Gastrocnemius medialis (tissue), 4 donors: ENCODE measurements at regions not wholly inside any gene's neighbourhood (a gene's known extent, or its start where the extent isn't known, plus 50 kb on each side); places are given as distances from the start of the nearest gene placed in this dataset.

Experiments used
- ATAC-seq, 2 donors: fragments of 150-250 bp; one replicate each; pipeline ENCODE4 v1.9.1; 2016
- DNase-seq, 2 donors: peaks; one replicate each; pipeline ENCODE4 v3.0.0-alpha.2; 2019
- H3K27ac ChIP-seq, 4 donors: fragments of 200-600 bp; sonication (generic); 1 replicate in 1 of 4; 2 replicates in 3 of 4; pipeline ENCODE4 v1.5.1; 2016 to 2018; ENCODE audit warnings: mild to moderate bottlenecking in 2 of 4, moderate library complexity in 1 of 4
- H3K27me3 ChIP-seq, 3 donors: fragments of 200-600 bp; sonication (generic) in 2 of 3; 1 replicate in 1 of 3; 2 replicates in 2 of 3; pipeline versions ENCODE4 v1.5.1 to v1.6.0; 2016 to 2019; ENCODE audit warnings: mild to moderate bottlenecking in 1 of 3, moderate library complexity in 1 of 3
- H3K36me3 ChIP-seq, 2 donors: fragments of 200-600 bp; sonication (generic) in 1 of 2; one replicate each; pipeline ENCODE4 v1.5.1; 2017 to 2018
- H3K4me1 ChIP-seq, 2 donors: fragments of 200-600 bp; sonication (generic) in 1 of 2; one replicate each; pipeline ENCODE4 v1.5.1; 2016 to 2017; ENCODE audit warnings: mild to moderate bottlenecking in 2 of 2
- H3K4me3 ChIP-seq, 4 donors: fragments of 200-600 bp; sonication (generic) in 3 of 4; 1 replicate in 1 of 4; 2 replicates in 3 of 4; pipeline ENCODE4 v1.5.1; 2016 to 2019; ENCODE audit warnings: mild to moderate bottlenecking in 2 of 4
- H3K9me3 ChIP-seq, 3 donors: fragments of 200-600 bp; sonication (generic) in 2 of 3; 1 replicate in 1 of 3; 2 replicates in 2 of 3; pipeline ENCODE4 v1.5.1; 2016 to 2019
- CTCF ChIP-seq, 5 experiments: fragments of 450-650 bp in 3 of 5; fragments of 200-600 bp in 2 of 5; sonication (generic) in 2 of 5; IDR thresholded peaks in 4 of 5; conservative IDR thresholded peaks in 1 of 5; 1 replicate in 4 of 5; 2 replicates in 1 of 5; pipeline ENCODE4 v1.5.1; 2016 to 2019; ENCODE audit warnings: antibody characterized with exemption in 5 of 5, mild to moderate bottlenecking in 3 of 5, moderate library complexity in 3 of 5
- POLR2A ChIP-seq, 2 donors: fragments of 450-650 bp; IDR thresholded peaks; one replicate each; pipeline ENCODE4 v1.6.1; 2017; ENCODE audit warnings: antibody characterized with exemption in 2 of 2, mild to moderate bottlenecking in 2 of 2, moderate library complexity in 2 of 2
- in situ Hi-C, 4 donors: fragments of 200-750 bp; cut with MboI; loops; one replicate each; pipeline versions ENCODE4 v1.15.0 to v1.8.0; 2017; ENCODE audit warnings: low sequenced_read_pairs in 4 of 4
- intact Hi-C: fragments of 100-400 bp; cut with DNase I; formaldehyde crosslinking; loops from one replicate; pipeline ENCODE4 v1.15.1; 2023; ENCODE audit warnings: low total_unique reads

- peaks cover 0 to 1% (median 0%) of the 10 kb centered on the region in 3 donors for H3K27me3 ChIP-seq
- H3K27ac ChIP-seq, result no peak overlapping the region
- no peak for ATAC-seq
- no peak for TF ChIP-seq CTCF (IDR thresholded peaks at IDR 0.05 in 4 of 5, conservative IDR thresholded peaks at IDR 0.05 in 1 of 5)
- H3K9me3 ChIP-seq, result no peaks in the 10 kb centered on the region
- no peaks in the 10 kb centered on the region for H3K36me3 ChIP-seq
- DNase-seq, result no peak
- intact Hi-C loops, result no loop called here
- in situ Hi-C loops, result no loop called here
- no peaks in the 10 kb centered on the region for H3K4me1 ChIP-seq
- no peak overlapping the region for H3K4me3 ChIP-seq
Observed at GRCh38 chr12:111063295-111064026, 143.1 kb upstream of the MYL2 start.

DNA sequence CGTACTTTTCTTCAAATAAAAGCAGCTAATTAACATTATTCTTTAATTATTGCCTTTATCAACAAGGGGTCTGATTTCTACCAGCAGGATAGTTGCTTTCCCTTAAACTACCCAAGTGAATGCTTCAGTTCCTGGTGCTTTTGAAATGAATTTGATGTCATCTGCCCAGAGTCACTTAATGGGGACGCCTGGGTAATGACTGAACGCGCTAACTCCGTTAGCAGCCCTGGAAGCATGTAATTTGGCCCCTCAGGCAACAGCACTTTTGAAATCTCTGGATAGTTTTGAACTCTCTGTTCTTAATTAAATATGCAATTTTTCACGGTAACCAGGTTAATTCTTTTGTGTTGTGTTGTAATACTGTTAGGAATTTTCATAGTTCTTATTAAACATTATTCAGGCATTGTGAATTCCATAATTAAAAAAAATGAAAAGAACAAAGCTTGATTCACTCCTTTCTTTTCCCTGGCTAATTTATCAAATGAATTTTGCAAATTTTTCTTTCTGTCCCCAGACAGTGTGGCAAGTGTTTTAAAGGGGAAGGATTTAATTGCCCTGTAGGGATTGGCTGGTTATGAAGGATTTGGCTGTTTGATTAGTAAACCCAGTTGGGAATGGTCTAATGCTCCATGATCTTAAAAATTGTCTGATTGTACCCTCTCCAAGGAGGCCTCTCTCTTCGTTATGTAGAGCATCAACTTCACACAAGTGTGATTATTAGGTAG, 137.5 kb upstream of the MYL2 start:
- no peaks in the 10 kb centered on the region for H3K9me3 ChIP-seq
- ATAC-seq, result no peak
- no peaks in the 10 kb centered on the region for H3K27me3 ChIP-seq
- H3K36me3 ChIP-seq, result no peaks in the 10 kb centered on the region
- no peaks in the 10 kb centered on the region for H3K4me1 ChIP-seq
- no peak overlapping the region for H3K27ac ChIP-seq
- intact Hi-C loops, result no loop called here
- no peak for DNase-seq
- H3K4me3 ChIP-seq, result no peak overlapping the region
- TF ChIP-seq POLR2A (IDR thresholded peaks at IDR 0.05) (no peak), CTCF (IDR thresholded peaks at IDR 0.05 in 4 of 5, conservative IDR thresholded peaks at IDR 0.05 in 1 of 5) (no peak)
- in situ Hi-C loops, result no loop called here

DNA sequence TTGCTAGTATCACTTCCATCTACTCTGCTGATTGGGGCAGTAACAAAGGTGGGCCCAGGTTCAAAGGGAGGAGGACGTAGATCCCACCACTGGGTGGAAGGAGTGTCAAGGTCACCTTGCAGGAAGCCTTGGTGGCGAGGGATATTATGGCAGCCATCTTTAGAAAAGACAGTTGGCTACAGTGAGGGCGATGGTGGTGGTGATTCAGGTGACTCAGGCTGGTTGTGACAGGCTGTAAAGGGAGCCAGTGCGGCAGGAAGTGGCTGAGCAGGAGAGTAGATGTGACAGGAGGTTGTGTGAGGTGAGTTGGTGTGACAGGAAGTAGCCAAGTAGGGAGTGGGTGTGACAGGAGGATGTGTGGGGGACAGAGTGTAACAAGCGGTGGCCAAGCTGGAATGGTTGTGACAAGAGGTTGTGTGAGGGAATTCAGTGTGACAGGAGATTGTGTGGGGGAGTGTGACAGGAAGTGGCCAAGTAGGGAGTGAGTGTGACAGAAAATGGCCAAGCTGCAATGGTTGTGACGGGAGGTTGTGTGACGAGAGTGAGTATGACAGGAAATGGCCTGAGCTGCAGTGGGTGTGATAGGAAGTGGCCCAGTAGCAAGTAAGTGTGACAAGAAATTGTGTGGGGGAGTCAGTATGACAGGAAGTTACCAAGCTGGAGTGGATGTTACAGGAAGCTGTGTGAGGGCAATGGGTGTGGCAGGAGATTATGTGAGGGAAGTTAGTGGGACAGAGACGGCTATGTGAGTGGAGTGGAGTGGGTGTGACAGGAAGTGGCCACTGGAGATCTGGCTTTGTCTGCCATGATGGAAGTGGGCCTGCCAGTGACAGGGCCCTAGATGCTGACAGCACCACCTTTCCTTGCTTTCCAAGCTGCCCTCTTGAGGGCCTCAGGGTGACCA, 136.5 kb upstream of the MYL2 start:
- H3K4me3 ChIP-seq, result no peak overlapping the region
- TF ChIP-seq CTCF (IDR thresholded peaks at IDR 0.05 in 4 of 5, conservative IDR thresholded peaks at IDR 0.05 in 1 of 5) (no peak), POLR2A (IDR thresholded peaks at IDR 0.05) (no peak)
- no peaks in the 10 kb centered on the region for H3K27me3 ChIP-seq
- in situ Hi-C loops, result no loop called here
- H3K36me3 ChIP-seq, result no peaks in the 10 kb centered on the region
- H3K4me1 ChIP-seq, result no peaks in the 10 kb centered on the region
- no peak overlapping the region for H3K27ac ChIP-seq
- intact Hi-C loops, result no loop called here
- ATAC-seq (no peak), DNase-seq (no peak)
- no peaks in the 10 kb centered on the region for H3K9me3 ChIP-seq

DNA sequence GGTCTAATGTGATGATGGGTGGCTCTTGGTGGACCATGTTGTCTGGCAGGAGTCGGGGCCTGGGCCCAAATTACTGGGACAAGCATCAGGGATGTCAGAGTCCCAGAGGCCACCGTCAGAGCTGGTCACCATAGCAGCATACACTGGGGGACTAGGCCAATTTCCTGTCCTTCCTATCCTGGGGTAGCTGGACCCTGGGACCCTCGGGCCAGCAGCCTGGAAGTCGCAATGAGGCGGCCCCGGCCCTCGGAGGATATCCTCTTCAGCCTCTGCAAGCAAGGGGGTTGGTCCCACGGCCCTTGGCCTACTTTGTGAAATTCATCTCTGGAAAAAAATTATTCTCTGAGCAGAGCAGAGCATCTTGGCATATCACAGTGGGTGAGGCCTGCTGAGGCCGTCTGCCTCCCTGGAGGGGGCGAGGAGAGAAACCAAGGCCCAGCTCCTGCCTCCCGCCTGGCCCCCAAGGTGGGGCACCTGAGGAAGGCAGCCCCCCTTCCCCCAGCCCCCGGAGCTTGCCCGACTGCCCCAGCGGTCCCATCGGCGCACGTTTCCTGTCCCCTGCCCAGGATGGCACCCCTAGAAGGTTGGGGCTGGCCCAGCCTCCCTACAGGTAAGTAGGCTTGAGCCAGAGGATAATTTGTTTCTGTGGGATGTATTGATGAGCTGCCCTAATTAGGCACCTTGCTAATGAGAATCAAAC, 135.0 kb upstream of the MYL2 start:
- H3K9me3 ChIP-seq, result no peaks in the 10 kb centered on the region
- H3K36me3 ChIP-seq, result no peaks in the 10 kb centered on the region
- no peak for DNase-seq
- TF ChIP-seq CTCF (IDR thresholded peaks at IDR 0.05 in 4 of 5, conservative IDR thresholded peaks at IDR 0.05 in 1 of 5) (no peak), POLR2A (IDR thresholded peaks at IDR 0.05) (no peak)
- no peak overlapping the region for H3K27ac ChIP-seq
- no peaks in the 10 kb centered on the region for H3K27me3 ChIP-seq
- intact Hi-C loops (no loop called here), in situ Hi-C loops (no loop called here)
- ATAC-seq, result no peak
- no peaks in the 10 kb centered on the region for H3K4me1 ChIP-seq
- no peak overlapping the region for H3K4me3 ChIP-seq
